NCI-H187 treated with DMSO at 0.1 percent for 48 hours (cell line): ENCODE measurements at regions not wholly inside any gene's neighbourhood (a gene's known extent, or its start where the extent isn't known, plus 50 kb on each side); places are given as distances from the start of the nearest gene placed in this dataset.
"Not testable (repeated sequence)": the region's sequence is repeated elsewhere in the genome, so short reads cannot be mapped to it uniquely, and the experiment has no call there.

Source experiments
- DNase-seq: peaks from one replicate; lab custom pipeline; 2025; lab: John Stamatoyannopoulos, UW

GRCh38 chr16:22572331-22573224, 61.9 kb downstream of the NPIPB5 start:
- not testable (repeated sequence) for DNase-seq

GRCh38 chr16:22573225-22573530, 62.5 kb downstream of the NPIPB5 start:
- DNase-seq = not testable (repeated sequence)

- DNase-seq = not testable (repeated sequence)
These were observed 65.8 kb downstream of the NPIPB5 start for GRCh38 chr16:22576506-22576905.

- DNase-seq = not testable (repeated sequence)
These were observed 72.5 kb downstream of the NPIPB5 start for GRCh38 chr16:22583195-22583594.

- not testable (repeated sequence) for DNase-seq
These were observed 73.8 kb downstream of the NPIPB5 start for GRCh38 chr16:22584459-22584858.

GRCh38 chr16:22584941-22585340, 74.2 kb downstream of the NPIPB5 start:
- not testable (repeated sequence) for DNase-seq

GRCh38 chr16:22585431-22585830, 74.7 kb downstream of the NPIPB5 start:
- DNase-seq = not testable (repeated sequence)

GRCh38 chr16:22586732-22587131, 76.0 kb downstream of the NPIPB5 start:
- not testable (repeated sequence) for DNase-seq

- DNase-seq = not testable (repeated sequence)
These were observed 79.1 kb downstream of the NPIPB5 start for GRCh38 chr16:22589757-22590156.

- not testable (repeated sequence) for DNase-seq
These were observed 85.9 kb downstream of the NPIPB5 start for GRCh38 chr16:22596445-22597045.

- not testable (repeated sequence) for DNase-seq
These were observed 93.1 kb downstream of the NPIPB5 start for GRCh38 chr16:22603744-22604143.

GRCh38 chr16:22606619-22607018, 95.9 kb downstream of the NPIPB5 start:
- not testable (repeated sequence) for DNase-seq

GRCh38 chr16:22609798-22610197, 99.1 kb downstream of the NPIPB5 start:
- DNase-seq = not testable (repeated sequence)

- DNase-seq = not testable (repeated sequence)
These were observed 100.4 kb downstream of the NPIPB5 start for GRCh38 chr16:22611128-22611527.

GRCh38 chr16:22614271-22614947, 103.7 kb downstream of the NPIPB5 start:
- DNase-seq = no peak

GRCh38 chr16:22618842-22619241, 108.2 kb downstream of the NPIPB5 start:
- DNase-seq = no peak

- DNase-seq = no peak
These were observed 111.0 kb downstream of the NPIPB5 start for GRCh38 chr16:22621586-22622155.

GRCh38 chr16:22622703-22623102, 112.0 kb downstream of the NPIPB5 start:
- DNase-seq = no peak

- DNase-seq = no peak
These were observed 112.7 kb downstream of the NPIPB5 start for GRCh38 chr16:22623351-22623781.

GRCh38 chr16:22624038-22624799, 113.5 kb downstream of the NPIPB5 start:
- no peak for DNase-seq

GRCh38 chr16:22624800-22625533, 114.3 kb downstream of the NPIPB5 start:
- DNase-seq = no peak
